GM18499 (cell line): ENCODE measurements at regions not wholly inside any gene's neighbourhood (a gene's known extent, or its start where the extent isn't known, plus 50 kb on each side); places are given as distances from the start of the nearest gene placed in this dataset.

Experiments used
- ATAC-seq: cut with Tn5 transposase; IDR thresholded peaks from one replicate; pipeline ENCODE4 v1.9.1; 2021; ENCODE audit warnings: moderate number of reproducible peaks; ENCODE audit not compliant: insufficient read depth, unreplicated experiment

GRCh38 chr21:35153671-35154070 is 104.6 kb upstream of the RUNX1 start:
- no peak for ATAC-seq

- no peak for ATAC-seq
Measured at GRCh38 chr21:35150562-35151226, 101.6 kb upstream of the RUNX1 start.

GRCh38 chr21:35149698-35150097 is 100.6 kb upstream of the RUNX1 start:
- ATAC-seq, result no peak

- no peak for ATAC-seq
Measured at GRCh38 chr21:35147439-35147838, 98.3 kb upstream of the RUNX1 start.

GRCh38 chr21:35145626-35146233 is 96.6 kb upstream of the RUNX1 start:
- no peak for ATAC-seq

- ATAC-seq, result no peak
Measured at GRCh38 chr21:35144978-35145377, 95.9 kb upstream of the RUNX1 start.

GRCh38 chr21:35142036-35142815 is 93.1 kb upstream of the RUNX1 start:
- no peak for ATAC-seq

- no peak for ATAC-seq
Measured at GRCh38 chr21:35139382-35139715, 90.2 kb upstream of the RUNX1 start.

GRCh38 chr21:35138665-35139381 is 89.7 kb upstream of the RUNX1 start:
- no peak for ATAC-seq

- ATAC-seq, result no peak
Measured at GRCh38 chr21:35136586-35137219, 87.6 kb upstream of the RUNX1 start.

GRCh38 chr21:35136106-35136505 is 87.0 kb upstream of the RUNX1 start:
- no peak for ATAC-seq

- no peak for ATAC-seq
Measured at GRCh38 chr21:35135481-35135880, 86.4 kb upstream of the RUNX1 start.

- no peak for ATAC-seq
Measured at GRCh38 chr21:35134309-35134708, 85.2 kb upstream of the RUNX1 start.

GRCh38 chr21:35128536-35128935 is 79.4 kb upstream of the RUNX1 start:
- ATAC-seq, result no peak

GRCh38 chr21:35127851-35128250 is 78.7 kb upstream of the RUNX1 start:
- ATAC-seq, result no peak

- no peak for ATAC-seq
Measured at GRCh38 chr21:35127026-35127425, 77.9 kb upstream of the RUNX1 start.

- ATAC-seq, result no peak
Measured at GRCh38 chr21:35120631-35121180, 71.6 kb upstream of the RUNX1 start.

GRCh38 chr21:35119501-35120047 is 70.5 kb upstream of the RUNX1 start:
- ATAC-seq, result no peak

- no peak for ATAC-seq
Measured at GRCh38 chr21:35116777-35117176, 67.7 kb upstream of the RUNX1 start.

GRCh38 chr21:35113064-35113463 is 64.0 kb upstream of the RUNX1 start:
- no peak for ATAC-seq
